A549 (cell line): ENCODE measurements at regions not wholly inside any gene's neighbourhood (a gene's known extent, or its start where the extent isn't known, plus 50 kb on each side); places are given as distances from the start of the nearest gene placed in this dataset.
"Not testable (repeated sequence)": the region's sequence is repeated elsewhere in the genome, so short reads cannot be mapped to it uniquely, and the experiment has no call there.

Source experiments
- ATAC-seq, 2 experiments: fragments of 200-7000 bp in 1 of 2; fragments of >200 bp in 1 of 2; cut with Nextera tagmentation in 1 of 2; cut with Tn5 transposase in 1 of 2; 3 replicates each; pipeline versions ENCODE4 v1.8.0 to v1.9.1; 2018 to 2020; ENCODE audit warnings: mild to moderate bottlenecking in 1 of 2, moderate library complexity in 1 of 2
- CTCF ChIA-PET: fragments of 300-600 bp; sonication (Branson Sonifier 250); formaldehyde crosslinking; extraction: SDS; loops from one replicate; lab custom pipeline; 2021; ENCODE audit warnings: antibody characterized with exemption, inconsistent platforms; lab: Yijun Ruan, JAX
- POLR2A ChIA-PET: fragments of 350-600 bp; formaldehyde crosslinking; extraction: SDS; loops from one replicate; lab custom pipeline; 2021; ENCODE audit warnings: antibody characterized with exemption, inconsistent platforms; lab: Yijun Ruan, JAX
- DNase-seq, 2 experiments: peaks; one replicate each; pipeline versions ENCODE4 v3.0.0 to v3.0.0-alpha.2; 2011 to 2016; ENCODE audit warnings: low read depth in 1 of 2, low spot score in 1 of 2
- FAIRE-seq: peaks from 2 replicates; lab custom pipeline; 2011; peaks lifted over from hg19 to GRCh38; lab: Jason Lieb, UNC
- H3K27ac ChIP-seq, 2 experiments: fragments of >200 bp; sonication (Bioruptor Twin); formaldehyde crosslinking; 3 replicates each; pipeline ENCODE4 v1.5.1; 2016 to 2017
- H3K4me1 ChIP-seq: fragments of >200 bp; sonication (Bioruptor Twin); formaldehyde crosslinking; 3 replicates; pipeline ENCODE4 v1.6.1; 2016
- H3K4me2 ChIP-seq: fragments of >200 bp; sonication (Bioruptor Twin); formaldehyde crosslinking; 3 replicates; pipeline ENCODE4 v1.6.1; 2016
- H3K4me3 ChIP-seq: fragments of >200 bp; sonication (Bioruptor Twin); formaldehyde crosslinking; 3 replicates; pipeline ENCODE4 v1.5.1; 2016
- H3K9me3 ChIP-seq: fragments of >200 bp; sonication (Bioruptor Twin); formaldehyde crosslinking; 3 replicates; pipeline ENCODE4 v1.6.1; 2016
- CEBPB ChIP-seq, 2 experiments: fragments of >200 bp in 1 of 2; sonication (Bioruptor Twin) in 1 of 2; formaldehyde crosslinking in 1 of 2; IDR thresholded peaks; 2 replicates each; pipeline ENCODE4 v1.6.1; 2012 to 2016
- CHD2 ChIP-seq: fragments of 150-350 bp; IDR thresholded peaks from 2 replicates; pipeline ENCODE4 v1.6.1; 2014; ENCODE audit warnings: low read length; ENCODE audit not compliant: partially characterized antibody
- EHF ChIP-seq: fragments of 250-450 bp; sonication (Bioruptor Pico); IDR thresholded peaks from 2 replicates; pipeline ENCODE4 v1.5.0; 2020; ENCODE audit warnings: mild to moderate bottlenecking
- EHMT2 ChIP-seq: fragments of 200-600 bp; sonication (generic); IDR thresholded peaks from 2 replicates; pipeline ENCODE4 v1.6.1; 2016; ENCODE audit warnings: antibody characterized with exemption, low read depth, mild to moderate bottlenecking, moderate library complexity
- HES2 ChIP-seq: fragments of >200 bp; sonication (Bioruptor Twin); formaldehyde crosslinking; IDR thresholded peaks from 2 replicates; pipeline ENCODE4 v1.6.1; 2016
- HEYL ChIP-seq: fragments of 250-450 bp; sonication (Bioruptor Pico); IDR thresholded peaks from 2 replicates; pipeline ENCODE4 v1.8.0; 2021; ENCODE audit warnings: mild to moderate bottlenecking, moderate library complexity
- HMGXB4 ChIP-seq: fragments of 250-450 bp; sonication (Bioruptor Pico); IDR thresholded peaks from 2 replicates; pipeline ENCODE4 v1.5.0; 2021; ENCODE audit warnings: mild to moderate bottlenecking, moderate library complexity, borderline replicate concordance
- JUNB ChIP-seq: fragments of >200 bp; sonication (Bioruptor Twin); formaldehyde crosslinking; IDR thresholded peaks from 2 replicates; pipeline ENCODE4 v1.6.1; 2016
- KDM5A ChIP-seq: fragments of 200-600 bp; sonication (generic); IDR thresholded peaks from 2 replicates; pipeline ENCODE4 v1.6.1; 2016; ENCODE audit warnings: antibody characterized with exemption, mild to moderate bottlenecking
- NFE2L2 ChIP-seq: fragments of 150-350 bp; conservative IDR thresholded peaks from 2 replicates; pipeline ENCODE4 v1.6.1; 2014; ENCODE audit warnings: low read length
- PHF8 ChIP-seq: fragments of 200-600 bp; sonication (generic); IDR thresholded peaks from 2 replicates; pipeline ENCODE4 v1.6.1; 2016; ENCODE audit warnings: low read depth, mild to moderate bottlenecking, antibody characterized with exemption, moderate library complexity, borderline replicate concordance
- POLR2A ChIP-seq: IDR thresholded peaks from 2 replicates; pipeline ENCODE4 v1.6.1; 2012; ENCODE audit warnings: mild to moderate bottlenecking, low read length
- POLR2AphosphoS2 ChIP-seq: conservative IDR thresholded peaks from 2 replicates; pipeline ENCODE4 v1.6.1; 2012; ENCODE audit warnings: low read length, improper control_type of control experiment, inconsistent platforms
- RAD21 ChIP-seq, 2 experiments: fragments of >200 bp in 1 of 2; sonication (Bioruptor Twin) in 1 of 2; formaldehyde crosslinking in 1 of 2; IDR thresholded peaks in 1 of 2; conservative IDR thresholded peaks in 1 of 2; 2 replicates in 1 of 2; 3 replicates in 1 of 2; pipeline ENCODE4 v1.6.1; 2012 to 2018; ENCODE audit warnings: inconsistent platforms in 1 of 2
- RCOR1 ChIP-seq: fragments of 150-350 bp; IDR thresholded peaks from 2 replicates; pipeline ENCODE4 v1.6.1; 2014; ENCODE audit warnings: antibody characterized with exemption, low read length, low read depth
- REST ChIP-seq: fragments of 200-600 bp; sonication (generic); IDR thresholded peaks from 2 replicates; pipeline ENCODE4 v1.6.1; 2016; ENCODE audit warnings: antibody characterized with exemption, mild to moderate bottlenecking, moderate library complexity
- SREBF2 ChIP-seq: fragments of 450-650 bp; IDR thresholded peaks from 2 replicates; pipeline ENCODE4 v1.6.1; 2014; ENCODE audit warnings: mild to moderate bottlenecking, moderate library complexity
- ZNF302 ChIP-seq: fragments of 250-450 bp; sonication (Bioruptor Pico); IDR thresholded peaks from 2 replicates; pipeline ENCODE4 v1.9.0; 2021; ENCODE audit warnings: inconsistent platforms, mild to moderate bottlenecking, moderate library complexity
- WGBS: methylation state at CpG from one replicate; pipeline ENCODE4 v1.1.6; 2017; ENCODE audit errors: missing lambda C conversion rate; 5-methylcytosine and 5-hydroxymethylcytosine counted together
- TF ChIP-seq, protein P1 (sequence below): IDR thresholded peaks from 2 replicates; pipeline ENCODE4 v1.6.1; 2012
- TF ChIP-seq, protein P2 (sequence below): fragments of >200 bp; sonication (Bioruptor Twin); formaldehyde crosslinking; IDR thresholded peaks from 3 replicates; pipeline ENCODE4 v1.6.1; 2016

- H3K27ac ChIP-seq = no peak overlapping the region
- 17% methylated on average over 3 of the region's 3 CpGs for WGBS
- ATAC-seq (no peak), DNase-seq (no peak), FAIRE-seq (no peak)
- no peaks in the 10 kb centered on the region for H3K4me1 ChIP-seq
- no peak overlapping the region for H3K4me3 ChIP-seq
- ChIA-PET CTCF (no interaction called here), POLR2A (no interaction called here)
- H3K4me2 ChIP-seq = peak overlapping the region; percentile 17; the same call in 1 of the 3 replicates
- H3K9me3 ChIP-seq = no peaks in the 10 kb centered on the region
- no peak for TF ChIP-seq POLR2AphosphoS2
Observed at GRCh38 chr13:65112531-65112941, 2117.6 kb downstream of the PCDH9 start.

DNA sequence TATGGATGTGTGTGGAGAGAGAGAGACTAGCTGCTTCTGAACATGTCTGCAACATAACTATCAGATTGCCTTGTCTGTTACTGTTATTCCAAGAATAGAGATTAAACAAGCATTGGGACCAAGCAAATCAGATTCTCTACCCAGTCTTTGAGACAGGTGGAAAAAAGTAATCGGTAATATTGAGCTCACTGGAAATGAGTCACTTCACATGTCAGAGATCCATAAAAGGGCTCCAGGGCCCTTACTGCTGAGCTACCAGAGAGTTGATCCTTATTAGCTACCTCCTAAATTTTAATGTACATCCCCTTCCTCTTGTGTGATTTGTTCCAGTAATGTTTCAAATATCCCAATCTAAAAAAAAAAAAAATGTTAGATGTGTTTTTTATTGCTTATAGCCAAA, 2118.0 kb downstream of the PCDH9 start:
- Histone ChIP-seq H3K4me2 (peak overlapping the region; percentile 17; the same call in 1 of the 3 replicates), H3K27ac (no peak overlapping the region)
- FAIRE-seq = no peak

DNA sequence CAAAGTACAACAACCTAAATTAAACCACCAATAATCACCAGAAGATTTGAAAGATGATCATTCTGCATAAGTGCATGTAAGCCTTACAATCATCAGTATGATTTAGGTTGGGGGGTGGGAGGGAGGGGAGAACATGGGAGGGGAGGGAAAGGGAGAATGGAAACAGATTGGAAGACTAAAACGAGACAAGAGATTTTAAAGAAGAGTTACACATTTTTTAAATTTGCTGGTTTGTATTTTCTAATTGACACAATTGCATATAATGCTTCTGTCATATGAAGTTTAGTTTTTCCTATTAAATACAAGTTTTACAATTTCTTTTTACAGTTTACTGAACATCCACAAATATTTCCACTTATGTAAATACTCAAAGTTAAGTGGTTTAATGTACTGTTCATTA, 2118.9 kb downstream of the PCDH9 start:
- no peak for ATAC-seq
- Histone ChIP-seq H3K4me2 (no peak overlapping the region), H3K9me3 (no peaks in the 10 kb centered on the region), H3K27ac (no peak overlapping the region), H3K4me3 (no peak overlapping the region), H3K4me1 (no peaks in the 10 kb centered on the region)
- ChIA-PET POLR2A (no interaction called here), CTCF (interaction anchor here (1.0 kb wide), 1 partner anchor 29 kb away, joined by 3 read pairs; no protein-coding TSS in a partner anchor)
- DNase-seq = no peak
- 17% methylated on average over 1 of the region's 1 CpG for WGBS
- TF ChIP-seq EHF (CRISPR knock-in tag) (no peak), CEBPB (IDR thresholded peaks at IDR 0.05) (no peak), HMGXB4 (no peak), NFE2L2 (no peak), EHMT2 (no peak), ZNF302 (CRISPR knock-in tag) (no peak), SREBF2 (no peak), CHD2 (no peak), RCOR1 (no peak), POLR2A (no peak), REST (no peak), JUNB (no peak), KDM5A (no peak), HEYL (no peak), RAD21 (conservative IDR thresholded peaks at IDR 0.05 in 1 of 2, IDR thresholded peaks at IDR 0.05 in 1 of 2) (no peak), HES2 (no peak)
- TF ChIP-seq, protein P1, sequence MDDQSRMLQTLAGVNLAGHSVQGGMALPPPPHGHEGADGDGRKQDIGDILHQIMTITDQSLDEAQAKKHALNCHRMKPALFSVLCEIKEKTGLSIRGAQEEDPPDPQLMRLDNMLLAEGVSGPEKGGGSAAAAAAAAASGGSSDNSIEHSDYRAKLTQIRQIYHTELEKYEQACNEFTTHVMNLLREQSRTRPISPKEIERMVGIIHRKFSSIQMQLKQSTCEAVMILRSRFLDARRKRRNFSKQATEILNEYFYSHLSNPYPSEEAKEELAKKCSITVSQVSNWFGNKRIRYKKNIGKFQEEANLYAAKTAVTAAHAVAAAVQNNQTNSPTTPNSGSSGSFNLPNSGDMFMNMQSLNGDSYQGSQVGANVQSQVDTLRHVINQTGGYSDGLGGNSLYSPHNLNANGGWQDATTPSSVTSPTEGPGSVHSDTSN = no peak
- no peak for FAIRE-seq

More for the DNA sequence above, 2118.0 kb downstream of the PCDH9 start:
- ChIA-PET POLR2A (no interaction called here), CTCF (interaction anchor here (1.0 kb wide), 1 partner anchor 30 kb away, joined by 3 read pairs; no protein-coding TSS in a partner anchor)
- no peak overlapping the region for H3K4me3 ChIP-seq
- TF ChIP-seq NFE2L2 (no peak), CEBPB (IDR thresholded peaks at IDR 0.05) (no peak), PHF8 (no peak), ZNF302 (CRISPR knock-in tag) (no peak)
- TF ChIP-seq, protein P2, sequence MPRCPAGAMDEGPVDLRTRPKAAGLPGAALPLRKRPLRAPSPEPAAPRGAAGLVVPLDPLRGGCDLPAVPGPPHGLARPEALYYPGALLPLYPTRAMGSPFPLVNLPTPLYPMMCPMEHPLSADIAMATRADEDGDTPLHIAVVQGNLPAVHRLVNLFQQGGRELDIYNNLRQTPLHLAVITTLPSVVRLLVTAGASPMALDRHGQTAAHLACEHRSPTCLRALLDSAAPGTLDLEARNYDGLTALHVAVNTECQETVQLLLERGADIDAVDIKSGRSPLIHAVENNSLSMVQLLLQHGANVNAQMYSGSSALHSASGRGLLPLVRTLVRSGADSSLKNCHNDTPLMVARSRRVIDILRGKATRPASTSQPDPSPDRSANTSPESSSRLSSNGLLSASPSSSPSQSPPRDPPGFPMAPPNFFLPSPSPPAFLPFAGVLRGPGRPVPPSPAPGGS = no peak
- peak in 1 of 2 experiments; percentile 0 for DNase-seq
- ATAC-seq = no peak
- no peaks in the 10 kb centered on the region for H3K4me1 ChIP-seq
- WGBS = 13% methylated on average over 1 of the region's 1 CpG
- no peaks in the 10 kb centered on the region for H3K9me3 ChIP-seq

DNA sequence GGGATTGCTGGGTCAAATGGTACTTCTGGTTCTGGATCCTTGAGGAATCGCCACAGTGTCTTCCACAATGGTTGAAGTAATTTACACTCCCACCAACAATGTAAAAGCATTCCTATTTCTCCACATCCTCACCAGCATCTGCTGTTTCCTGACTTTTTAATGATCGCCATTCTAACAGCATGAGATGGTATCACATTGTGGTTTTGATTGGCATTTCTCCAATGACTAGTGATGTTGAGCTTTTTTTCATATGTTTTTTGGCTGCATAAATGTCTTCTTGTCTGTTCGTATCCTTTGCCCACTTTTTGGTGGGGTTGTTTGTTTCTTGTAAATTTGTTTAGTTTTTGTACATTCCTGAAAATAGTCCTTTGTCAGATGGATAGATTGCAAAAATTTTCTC, 2125.7 kb downstream of the PCDH9 start:
- H3K4me1 ChIP-seq, FAIRE-seq, H3K4me3 ChIP-seq, H3K9me3 ChIP-seq, ATAC-seq, H3K4me2 ChIP-seq, H3K27ac ChIP-seq, POLR2A ChIA-PET, CTCF ChIA-PET, DNase-seq: not testable (repeated sequence)
- 64% methylated on average over 3 of the region's 3 CpGs for WGBS
